A673 (cell line): ENCODE measurements at regions not wholly inside any gene's neighbourhood (a gene's known extent, or its start where the extent isn't known, plus 50 kb on each side); places are given as distances from the start of the nearest gene placed in this dataset.

Experiments used
- CTCF ChIP-seq: fragments of 300-800, 200-600 bp; sonication (generic); conservative IDR thresholded peaks from 2 replicates; pipeline ENCODE4 v1.5.1; 2017; ENCODE audit warnings: low read depth, mild to moderate bottlenecking, antibody characterized with exemption, low read length, moderate library complexity, mixed read lengths
- EZH2 ChIP-seq: fragments of 200-600 bp; sonication (generic); IDR thresholded peaks from 2 replicates; pipeline ENCODE4 v1.6.1; 2017; ENCODE audit warnings: borderline replicate concordance, low read depth, mild to moderate bottlenecking, mixed read lengths, antibody characterized with exemption, low read length; ENCODE audit not compliant: poor library complexity, severe bottlenecking

- TF ChIP-seq CTCF, result no peak
- no peak for TF ChIP-seq EZH2
These were observed 586.1 kb downstream of the GBA3 start for GRCh38 chr4:23278845-23279244.
